ENCODE measurements at regions not wholly inside any gene's neighbourhood (a gene's known extent, or its start where the extent isn't known, plus 50 kb on each side); places are given as distances from the start of the nearest gene placed in this dataset.

DNA sequence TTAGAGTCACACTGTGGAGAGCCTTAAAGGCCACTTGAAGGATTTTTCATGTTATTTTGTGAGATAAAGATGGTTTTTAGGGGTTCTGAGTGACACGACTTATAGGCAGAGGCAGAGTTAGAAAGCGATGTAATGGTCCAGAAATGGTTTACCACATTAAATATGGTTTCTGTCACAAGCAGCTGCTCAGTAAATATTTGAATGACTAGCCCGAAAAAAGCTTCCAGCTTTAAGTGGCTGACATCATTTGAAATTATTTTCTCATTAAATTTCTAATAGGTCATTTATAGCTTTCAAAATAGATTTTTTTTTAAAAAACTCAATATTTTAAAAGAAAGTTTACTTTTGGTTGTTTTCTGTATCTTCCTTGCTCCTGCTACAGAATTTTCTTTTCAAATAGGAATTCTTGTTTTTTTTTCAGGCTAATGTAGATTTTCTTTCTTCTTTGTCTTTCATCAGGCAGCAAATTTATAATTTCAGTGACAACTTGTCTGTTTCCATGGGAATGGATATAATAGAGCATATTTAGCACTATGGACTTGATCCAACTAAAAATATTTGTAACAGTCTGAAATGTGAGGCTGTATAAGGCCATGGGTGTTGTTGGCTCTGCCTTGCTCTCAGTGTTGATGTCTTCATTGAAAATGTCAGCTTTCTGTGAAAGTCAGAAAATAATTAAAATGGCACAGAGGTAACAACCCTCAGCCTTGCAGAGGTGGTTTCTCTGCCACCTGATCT, 700.0 kb downstream of the TMTC2 start:
- H3K4me1 ChIP-seq, result no peaks in the 10 kb centered on the region
- H3K4me3 ChIP-seq, result no peak overlapping the region
- H3K27me3 ChIP-seq, result no peaks in the 10 kb centered on the region
- no peaks in the 10 kb centered on the region for H3K36me3 ChIP-seq
- DNase-seq (ENCODE audit: low spot score in 2 of 2), result no peak
- no peak overlapping the region for H3K27ac ChIP-seq
- 66% methylated on average over 3 of the region's 3 CpGs for WGBS
- H3K9me3 ChIP-seq, result no peaks in the 10 kb centered on the region
- TF ChIP-seq EP300 (IDR thresholded peaks at IDR 0.05), result no peak

DNA sequence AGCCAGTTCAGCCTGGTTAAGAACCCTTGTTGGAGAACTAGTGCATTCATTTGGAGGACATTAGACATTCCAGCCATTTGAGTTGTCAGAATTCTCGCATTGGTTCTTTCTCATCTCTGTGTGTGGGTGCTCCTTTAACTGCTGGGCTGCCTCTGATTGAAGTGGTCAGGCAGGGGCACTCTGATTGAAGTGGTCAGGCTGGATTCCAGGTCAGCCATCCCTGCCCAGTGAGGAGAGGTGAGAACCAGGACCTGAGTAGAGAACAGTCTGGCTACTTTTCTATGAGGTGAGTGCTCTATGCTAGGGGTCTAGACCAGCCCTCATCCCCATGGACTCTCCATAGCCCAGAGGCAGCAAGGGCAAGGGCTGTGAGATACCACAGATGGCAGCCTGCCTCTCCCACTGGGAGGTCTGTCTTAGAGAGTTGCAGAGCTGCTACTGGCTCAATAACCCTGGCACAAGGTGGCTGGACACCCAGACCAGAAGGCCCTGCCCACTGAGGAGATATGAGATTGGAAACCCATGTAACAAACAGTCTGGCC, 691.6 kb downstream of the TMTC2 start:
- no peak for DNase-seq (ENCODE audit: low spot score in 2 of 2)
- H3K9me3 ChIP-seq, result no peaks in the 10 kb centered on the region
- WGBS, result 100% methylated on average over 1 of the region's 1 CpG
- H3K4me3 ChIP-seq, result no peak overlapping the region
- TF ChIP-seq CTCF (IDR thresholded peaks at IDR 0.05), result no peak
- TF ChIP-seq POLR2AphosphoS5 (IDR thresholded peaks at IDR 0.05), result no peak
- no peak for TF ChIP-seq EP300 (IDR thresholded peaks at IDR 0.05)
- no peak for TF ChIP-seq POLR2A (IDR thresholded peaks at IDR 0.05)
- H3K27ac ChIP-seq, result no peak overlapping the region
- H3K36me3 ChIP-seq, result no peaks in the 10 kb centered on the region
- H3K4me1 ChIP-seq, result no peaks in the 10 kb centered on the region
- no peaks in the 10 kb centered on the region for H3K27me3 ChIP-seq

GRCh38 chr12:83365317-83365716, 678.6 kb downstream of the TMTC2 start:
- no peak for TF ChIP-seq CTCF (IDR thresholded peaks at IDR 0.05)
- H3K9me3 ChIP-seq, result no peaks in the 10 kb centered on the region
- no peak overlapping the region for H3K27ac ChIP-seq
- H3K27me3 ChIP-seq, result no peaks in the 10 kb centered on the region
- DNase-seq (ENCODE audit: low spot score in 2 of 2), result no peak
- 75% methylated on average over 5 of the region's 5 CpGs for WGBS
- H3K4me3 ChIP-seq, result no peak overlapping the region
- no peaks in the 10 kb centered on the region for H3K36me3 ChIP-seq
- H3K4me1 ChIP-seq, result no peaks in the 10 kb centered on the region

DNA sequence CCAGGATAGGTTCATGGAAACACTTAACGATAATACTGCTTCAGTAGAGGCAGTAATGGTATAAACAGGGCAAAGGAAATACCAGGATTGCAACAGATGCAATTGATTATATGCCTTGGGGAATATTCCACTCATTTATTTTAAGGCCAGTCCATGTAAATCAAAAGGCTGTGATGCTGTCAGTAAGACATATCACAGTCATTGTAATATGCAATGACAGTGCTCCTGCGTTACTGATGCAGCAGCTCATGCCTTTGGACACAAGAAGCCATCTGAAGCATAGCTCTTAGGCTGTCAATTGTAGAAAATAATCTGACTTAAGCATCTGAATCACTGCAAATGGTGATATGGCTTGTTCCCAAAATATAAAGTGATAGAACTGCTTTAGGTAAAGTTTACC, 674.8 kb downstream of the TMTC2 start:
- Histone ChIP-seq H3K9me3 (no peaks in the 10 kb centered on the region), H3K36me3 (no peaks in the 10 kb centered on the region), H3K27ac (no peak overlapping the region), H3K27me3 (no peaks in the 10 kb centered on the region), H3K4me1 (no peaks in the 10 kb centered on the region), H3K4me3 (no peak overlapping the region)
- TF ChIP-seq EP300 (IDR thresholded peaks at IDR 0.05), result no peak
- no peak for DNase-seq (ENCODE audit: low spot score in 2 of 2)
- 73% methylated on average over 2 of the region's 2 CpGs for WGBS

GRCh38 chr12:83361071-83361470, 674.4 kb downstream of the TMTC2 start:
- Histone ChIP-seq H3K4me3 (no peak overlapping the region), H3K36me3 (no peaks in the 10 kb centered on the region), H3K4me1 (no peaks in the 10 kb centered on the region), H3K9me3 (no peaks in the 10 kb centered on the region), H3K27me3 (no peaks in the 10 kb centered on the region), H3K27ac (no peak overlapping the region)
- TF ChIP-seq POLR2AphosphoS5 (IDR thresholded peaks at IDR 0.05) (no peak), CTCF (IDR thresholded peaks at IDR 0.05) (no peak), POLR2A (IDR thresholded peaks at IDR 0.05) (no peak), EP300 (IDR thresholded peaks at IDR 0.05) (no peak)
- no peak for DNase-seq (ENCODE audit: low spot score in 2 of 2)

- no peak overlapping the region for H3K27ac ChIP-seq
- H3K27me3 ChIP-seq, result no peaks in the 10 kb centered on the region
- H3K4me1 ChIP-seq, result no peaks in the 10 kb centered on the region
- no peak for DNase-seq (ENCODE audit: low spot score in 2 of 2)
- no peak for TF ChIP-seq CTCF (IDR thresholded peaks at IDR 0.05)
- TF ChIP-seq POLR2A (IDR thresholded peaks at IDR 0.05), result no peak
- no peak for TF ChIP-seq POLR2AphosphoS5 (IDR thresholded peaks at IDR 0.05)
- TF ChIP-seq EP300 (IDR thresholded peaks at IDR 0.05), result no peak
- H3K4me3 ChIP-seq, result no peak overlapping the region
- no peaks in the 10 kb centered on the region for H3K36me3 ChIP-seq
- no peaks in the 10 kb centered on the region for H3K9me3 ChIP-seq
- WGBS, result 70% methylated on average over 4 of the region's 4 CpGs
Measured at GRCh38 chr12:83349907-83350611, 663.4 kb downstream of the TMTC2 start.
